ENCODE measurements at regions not wholly inside any gene's neighbourhood (a gene's known extent, or its start where the extent isn't known, plus 50 kb on each side); places are given as distances from the start of the nearest gene placed in this dataset.

DNA sequence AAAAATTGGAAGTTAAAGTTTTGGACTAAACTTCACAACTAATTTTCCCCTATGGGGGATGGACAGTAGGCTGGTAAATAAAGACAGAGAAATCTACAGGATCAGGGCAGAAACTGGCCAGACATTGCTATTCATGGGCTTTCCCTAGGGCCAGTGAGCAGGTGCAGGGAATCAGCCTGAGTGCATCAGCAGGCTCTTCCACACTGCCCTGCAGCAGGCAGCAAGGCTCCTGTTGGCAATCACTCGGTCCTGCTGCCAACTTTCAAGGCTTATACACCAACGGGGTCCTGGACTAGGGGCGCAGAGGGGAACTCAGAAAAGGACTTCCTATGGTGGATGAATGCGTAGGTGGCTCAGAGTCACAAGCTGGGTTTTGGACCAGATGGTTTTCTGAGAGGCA, 59.8 kb upstream of the NHSL1 start:
- TF ChIP-seq, protein P1, sequence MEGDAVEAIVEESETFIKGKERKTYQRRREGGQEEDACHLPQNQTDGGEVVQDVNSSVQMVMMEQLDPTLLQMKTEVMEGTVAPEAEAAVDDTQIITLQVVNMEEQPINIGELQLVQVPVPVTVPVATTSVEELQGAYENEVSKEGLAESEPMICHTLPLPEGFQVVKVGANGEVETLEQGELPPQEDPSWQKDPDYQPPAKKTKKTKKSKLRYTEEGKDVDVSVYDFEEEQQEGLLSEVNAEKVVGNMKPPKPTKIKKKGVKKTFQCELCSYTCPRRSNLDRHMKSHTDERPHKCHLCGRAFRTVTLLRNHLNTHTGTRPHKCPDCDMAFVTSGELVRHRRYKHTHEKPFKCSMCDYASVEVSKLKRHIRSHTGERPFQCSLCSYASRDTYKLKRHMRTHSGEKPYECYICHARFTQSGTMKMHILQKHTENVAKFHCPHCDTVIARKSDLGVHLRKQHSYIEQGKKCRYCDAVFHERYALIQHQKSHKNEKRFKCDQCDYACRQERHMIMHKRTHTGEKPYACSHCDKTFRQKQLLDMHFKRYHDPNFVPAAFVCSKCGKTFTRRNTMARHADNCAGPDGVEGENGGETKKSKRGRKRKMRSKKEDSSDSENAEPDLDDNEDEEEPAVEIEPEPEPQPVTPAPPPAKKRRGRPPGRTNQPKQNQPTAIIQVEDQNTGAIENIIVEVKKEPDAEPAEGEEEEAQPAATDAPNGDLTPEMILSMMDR (IDR thresholded peaks at IDR 0.05), result no peak
- TF ChIP-seq POLR2A (IDR thresholded peaks at IDR 0.05), result no peak
